Mesenchymal stem cell (in vitro differentiated cells and primary cell): ENCODE measurements at regions not wholly inside any gene's neighbourhood (a gene's known extent, or its start where the extent isn't known, plus 50 kb on each side); places are given as distances from the start of the nearest gene placed in this dataset.

Experiments used
- DNase-seq: peaks from one replicate; pipeline ENCODE4 v3.0.0-alpha.2; 2013
- H2AFZ ChIP-seq: one replicate; pipeline ENCODE4 v1.6.1; 2013; ENCODE audit warnings: low read depth, mild to moderate bottlenecking, control low read depth, inconsistent platforms, low read length, moderate library complexity
- H2AK5ac ChIP-seq: 2 replicates; pipeline ENCODE4 v1.6.1; 2013; ENCODE audit warnings: low read length, moderate library complexity, mild to moderate bottlenecking, inconsistent platforms; ENCODE audit not compliant: severe bottlenecking
- H2BK120ac ChIP-seq: one replicate; pipeline ENCODE4 v1.6.1; 2013; ENCODE audit warnings: low read depth, mild to moderate bottlenecking, inconsistent platforms, low read length, moderate library complexity
- H2BK12ac ChIP-seq, 2 experiments: one replicate each; pipeline ENCODE4 v1.6.1; 2013; ENCODE audit warnings: inconsistent platforms in 2 of 2, low read length in 2 of 2, mild to moderate bottlenecking in 2 of 2, moderate library complexity in 2 of 2, control low read depth in 1 of 2
- H2BK15ac ChIP-seq: one replicate; pipeline ENCODE4 v1.6.1; 2013; ENCODE audit warnings: mild to moderate bottlenecking, low read depth, inconsistent platforms; ENCODE audit not compliant: poor library complexity, severe bottlenecking
- H2BK5ac ChIP-seq: 2 replicates; pipeline ENCODE4 v1.6.1; 2013; ENCODE audit warnings: low read depth, mild to moderate bottlenecking, low read length, control low read depth, inconsistent platforms; ENCODE audit not compliant: poor library complexity, severe bottlenecking
- H3K14ac ChIP-seq, 2 experiments: one replicate each; pipeline ENCODE4 v1.6.1; 2013; ENCODE audit warnings: inconsistent platforms in 2 of 2, low read length in 2 of 2, control low read depth in 1 of 2, mild to moderate bottlenecking in 1 of 2, moderate library complexity in 1 of 2
- H3K18ac ChIP-seq, 2 experiments: one replicate each; pipeline ENCODE4 v1.6.1; 2013; ENCODE audit warnings: inconsistent platforms in 2 of 2, low read length in 2 of 2, control low read depth in 1 of 2, low read depth in 1 of 2, mild to moderate bottlenecking in 1 of 2
- H3K23ac ChIP-seq, 2 experiments: one replicate each; pipeline ENCODE4 v1.6.1; 2013; ENCODE audit warnings: inconsistent platforms in 2 of 2, low read length in 2 of 2, mild to moderate bottlenecking in 2 of 2, moderate library complexity in 2 of 2, control low read depth in 1 of 2
- H3K27ac ChIP-seq: 2 replicates; pipeline ENCODE4 v1.5.1; 2013; ENCODE audit warnings: mild to moderate bottlenecking, moderate library complexity, low read length, control low read depth, inconsistent platforms; ENCODE audit not compliant: poor library complexity, severe bottlenecking
- H3K27me3 ChIP-seq, 2 experiments: 2 replicates each; pipeline versions ENCODE4 v1.6.1 to v1.7.0; 2013; ENCODE audit warnings: low read length in 2 of 2, mild to moderate bottlenecking in 2 of 2, moderate library complexity in 2 of 2, control low read depth in 1 of 2, inconsistent platforms in 1 of 2; ENCODE audit not compliant: control insufficient read depth in 1 of 2, insufficient read depth in 1 of 2
- H3K36me3 ChIP-seq, 2 experiments: 2 replicates each; pipeline versions ENCODE4 v1.6.1 to v1.7.0; 2013; ENCODE audit warnings: low read length in 2 of 2, control low read depth in 1 of 2, inconsistent platforms in 1 of 2, low read depth in 1 of 2, mild to moderate bottlenecking in 1 of 2; ENCODE audit not compliant: insufficient read depth in 2 of 2, control insufficient read depth in 1 of 2
- H3K4ac ChIP-seq, 2 experiments: one replicate each; pipeline ENCODE4 v1.6.1; 2013; ENCODE audit warnings: inconsistent platforms in 2 of 2, low read length in 2 of 2, mild to moderate bottlenecking in 2 of 2, moderate library complexity in 2 of 2, control low read depth in 1 of 2, low read depth in 1 of 2
- H3K4me1 ChIP-seq: 2 replicates; pipeline ENCODE4 v1.6.1; 2013; ENCODE audit warnings: low read depth, low read length, control low read depth; ENCODE audit not compliant: control insufficient read depth, insufficient read depth
- H3K4me2 ChIP-seq: 2 replicates; pipeline ENCODE4 v1.6.1; 2013; ENCODE audit warnings: low read length, mild to moderate bottlenecking, inconsistent platforms; ENCODE audit not compliant: poor library complexity, severe bottlenecking
- H3K4me3 ChIP-seq, 2 experiments: 2 replicates each; pipeline versions ENCODE4 v1.5.1 to v1.7.0; 2013; ENCODE audit warnings: low read length in 2 of 2, mild to moderate bottlenecking in 2 of 2, control low read depth in 1 of 2, low read depth in 1 of 2; ENCODE audit not compliant: insufficient read depth in 1 of 2
- H3K79me1 ChIP-seq: replicated peaks from 2 replicates; pipeline ENCODE4 v1.6.1; 2013; ENCODE audit warnings: mild to moderate bottlenecking, control low read depth, low read length, inconsistent platforms; ENCODE audit not compliant: poor library complexity, severe bottlenecking
- H3K9ac ChIP-seq: 2 replicates; pipeline ENCODE4 v1.7.0; 2013; ENCODE audit warnings: mild to moderate bottlenecking, low read length, moderate library complexity
- H3K9me3 ChIP-seq: 2 replicates; pipeline ENCODE4 v1.7.0; 2013; ENCODE audit warnings: mild to moderate bottlenecking, low read length; ENCODE audit not compliant: control insufficient read depth
- H4K8ac ChIP-seq: one replicate; pipeline ENCODE4 v1.6.1; 2013; ENCODE audit warnings: inconsistent platforms, mild to moderate bottlenecking, low read length, moderate library complexity
- H4K91ac ChIP-seq: one replicate; pipeline ENCODE4 v1.6.1; 2013; ENCODE audit warnings: mild to moderate bottlenecking, low read length, inconsistent platforms
- WGBS: methylation state at CpG from one replicate; pipeline ENCODE4 v1.1.7; 2013; ENCODE audit warnings: mixed read lengths; 5-methylcytosine and 5-hydroxymethylcytosine counted together

DNA sequence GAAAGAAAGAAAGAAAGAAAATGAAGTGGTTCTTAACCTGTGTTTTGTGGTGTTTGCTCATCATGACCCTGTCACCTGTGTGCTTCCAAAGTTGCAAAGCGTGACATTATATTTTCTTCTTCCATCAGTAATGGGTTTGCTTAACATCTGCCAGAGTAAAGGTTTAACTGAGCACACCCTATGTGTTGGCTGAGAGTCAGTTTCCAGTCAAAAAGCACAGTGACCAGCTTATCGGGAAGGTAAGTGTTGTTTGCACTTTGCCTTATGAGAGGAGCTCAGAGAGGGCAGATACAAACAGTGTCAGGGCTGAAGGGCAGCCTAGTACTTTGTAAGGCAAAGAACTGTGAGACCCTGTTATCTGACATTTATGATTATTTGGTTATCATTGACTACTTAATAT lies 406.2 kb upstream of the CWC22 start:
- Histone ChIP-seq H3K9me3 (peaks cover 5% of the 10 kb centered on the region), H4K8ac (no peak overlapping the region), H3K4me2 (no peak overlapping the region), H2BK5ac (no peak overlapping the region), H2BK12ac (no peak overlapping the region), H4K91ac (no peak overlapping the region), H2AK5ac (no peak overlapping the region), H3K79me1 (no peaks in the 10 kb centered on the region), H3K27ac (no peak overlapping the region), H2BK120ac (no peak overlapping the region), H2BK15ac (no peak overlapping the region), H3K27me3 (no peaks in the 10 kb centered on the region), H3K9ac (no peak overlapping the region), H3K4me3 (no peak overlapping the region), H3K4ac (no peak overlapping the region), H3K36me3 (no peaks in the 10 kb centered on the region), H3K4me1 (peaks cover 2% of the 10 kb centered on the region), H3K14ac (no peak overlapping the region), H3K18ac (no peak overlapping the region), H2AFZ (no peak overlapping the region), H3K23ac (no peak overlapping the region)
- WGBS: 100% methylated on average over 2 of the region's 2 CpGs
- no peak for DNase-seq

GRCh38 chr2:180412219-180412618 lies 405.1 kb upstream of the CWC22 start:
- no peaks in the 10 kb centered on the region for H3K36me3 ChIP-seq
- H3K18ac ChIP-seq: no peak overlapping the region
- H2BK5ac ChIP-seq: no peak overlapping the region
- no peaks in the 10 kb centered on the region for H3K79me1 ChIP-seq
- DNase-seq: no peak
- H3K27ac ChIP-seq: peak overlapping the region; percentile 64
- H4K91ac ChIP-seq: no peak overlapping the region
- no peak overlapping the region for H3K9ac ChIP-seq
- H2BK12ac ChIP-seq: no peak overlapping the region
- 88% methylated on average over 1 of the region's 4 CpGs for WGBS
- H2AK5ac ChIP-seq: peak overlapping the region; percentile 71
- H3K4me2 ChIP-seq: no peak overlapping the region
- no peak overlapping the region for H3K4me3 ChIP-seq
- H3K23ac ChIP-seq: no peak overlapping the region
- H4K8ac ChIP-seq: no peak overlapping the region
- H2BK15ac ChIP-seq: no peak overlapping the region
- no peak overlapping the region for H3K14ac ChIP-seq
- H2BK120ac ChIP-seq: no peak overlapping the region
- H2AFZ ChIP-seq: no peak overlapping the region
- H3K9me3 ChIP-seq: peaks cover 5% of the 10 kb centered on the region
- H3K27me3 ChIP-seq: no peaks in the 10 kb centered on the region
- H3K4me1 ChIP-seq: peaks cover 2% of the 10 kb centered on the region
- no peak overlapping the region for H3K4ac ChIP-seq

DNA sequence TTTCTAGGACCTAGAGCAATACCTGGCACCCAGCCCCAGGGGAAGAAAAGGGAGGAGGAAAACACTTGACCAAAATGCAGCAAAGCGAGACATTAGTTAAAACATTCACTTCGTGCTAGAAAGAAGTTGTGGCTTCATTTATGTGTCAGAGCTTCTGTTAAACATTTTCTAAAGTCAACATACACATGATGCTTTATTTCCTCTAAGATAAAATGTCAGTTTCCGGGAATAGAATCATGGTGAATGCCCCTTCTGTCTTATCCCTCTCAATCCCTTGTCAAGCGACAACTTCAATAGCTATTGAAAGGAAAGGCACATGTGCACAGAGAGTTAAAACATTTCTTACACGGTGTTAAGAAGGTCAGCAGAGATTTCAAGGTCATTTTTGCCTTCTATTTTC lies 404.6 kb upstream of the CWC22 start:
- Histone ChIP-seq H2BK15ac (no peak overlapping the region), H3K9ac (no peak overlapping the region), H3K4me1 (peaks cover 2% of the 10 kb centered on the region), H3K18ac (no peak overlapping the region), H3K23ac (no peak overlapping the region), H3K4me2 (peak overlapping the region; percentile 22), H3K14ac (no peak overlapping the region), H2BK120ac (no peak overlapping the region), H2AFZ (no peak overlapping the region), H3K27me3 (no peaks in the 10 kb centered on the region), H3K4ac (no peak overlapping the region), H4K8ac (no peak overlapping the region), H3K27ac (peak overlapping the region; percentile 80), H2BK12ac (no peak overlapping the region), H4K91ac (no peak overlapping the region), H3K79me1 (no peaks in the 10 kb centered on the region), H3K36me3 (no peaks in the 10 kb centered on the region), H2BK5ac (no peak overlapping the region), H2AK5ac (no peak overlapping the region), H3K9me3 (peaks cover 5% of the 10 kb centered on the region), H3K4me3 (no peak overlapping the region)
- 92% methylated on average over 4 of the region's 5 CpGs for WGBS
- DNase-seq: no peak

GRCh38 chr2:180406687-180407086 lies 399.6 kb upstream of the CWC22 start:
- H3K9me3 ChIP-seq: peaks cover 5% of the 10 kb centered on the region
- H2BK120ac ChIP-seq: no peak overlapping the region
- H4K8ac ChIP-seq: no peak overlapping the region
- H3K23ac ChIP-seq: no peak overlapping the region
- H3K36me3 ChIP-seq: no peaks in the 10 kb centered on the region
- no peak overlapping the region for H3K4me2 ChIP-seq
- no peak overlapping the region for H2AK5ac ChIP-seq
- no peak overlapping the region for H2BK5ac ChIP-seq
- H3K4ac ChIP-seq: no peak overlapping the region
- no peak overlapping the region for H3K4me3 ChIP-seq
- H3K18ac ChIP-seq: no peak overlapping the region
- no peaks in the 10 kb centered on the region for H3K27me3 ChIP-seq
- no peak overlapping the region for H4K91ac ChIP-seq
- H2AFZ ChIP-seq: no peak overlapping the region
- WGBS: 92% methylated on average over 3 of the region's 4 CpGs
- no peak overlapping the region for H3K9ac ChIP-seq
- no peak overlapping the region for H3K14ac ChIP-seq
- H3K4me1 ChIP-seq: no peaks in the 10 kb centered on the region
- H2BK12ac ChIP-seq: no peak overlapping the region
- no peak overlapping the region for H3K27ac ChIP-seq
- no peak for DNase-seq
- no peak overlapping the region for H2BK15ac ChIP-seq
- no peaks in the 10 kb centered on the region for H3K79me1 ChIP-seq
